Mucosa of rectum (tissue), 2 donors: ENCODE measurements at regions not wholly inside any gene's neighbourhood (a gene's known extent, or its start where the extent isn't known, plus 50 kb on each side); places are given as distances from the start of the nearest gene placed in this dataset.
"Not testable (repeated sequence)": the region's sequence is repeated elsewhere in the genome, so short reads cannot be mapped to it uniquely, and the experiment has no call there.

ENCODE experiments used
- H3K27ac ChIP-seq, 2 donors: one replicate each; pipeline ENCODE4 v1.7.0; 2013; ENCODE audit warnings: inconsistent platforms in 2 of 2, low read depth in 2 of 2, low read length in 2 of 2
- H3K27me3 ChIP-seq, 2 donors: one replicate each; pipeline ENCODE4 v1.7.0; 2013; ENCODE audit warnings: low read length in 2 of 2; ENCODE audit not compliant: control insufficient read depth in 2 of 2, insufficient read depth in 2 of 2
- H3K36me3 ChIP-seq, 2 donors: one replicate each; pipeline ENCODE4 v1.7.0; 2013; ENCODE audit warnings: low read length in 2 of 2; ENCODE audit not compliant: control insufficient read depth in 2 of 2, insufficient read depth in 2 of 2
- H3K4me1 ChIP-seq, 2 donors: one replicate each; pipeline ENCODE4 v1.7.0; 2013; ENCODE audit warnings: low read length in 2 of 2, mild to moderate bottlenecking in 1 of 2; ENCODE audit not compliant: control insufficient read depth in 2 of 2, insufficient read depth in 2 of 2
- H3K4me3 ChIP-seq, 2 donors: one replicate each; pipeline ENCODE4 v1.7.0; 2013; ENCODE audit warnings: low read length in 2 of 2
- H3K9ac ChIP-seq, 2 donors: one replicate each; pipeline ENCODE4 v1.7.0; 2013; ENCODE audit warnings: low read length in 2 of 2, low read depth in 1 of 2, mild to moderate bottlenecking in 1 of 2
- H3K9me3 ChIP-seq, 2 donors: one replicate each; pipeline ENCODE4 v1.7.0; 2013; ENCODE audit warnings: low read length in 2 of 2; ENCODE audit not compliant: control insufficient read depth in 2 of 2
- donor health status: healthy.
- donor health status: Normal muscosa, but diverticular disease.

DNA sequence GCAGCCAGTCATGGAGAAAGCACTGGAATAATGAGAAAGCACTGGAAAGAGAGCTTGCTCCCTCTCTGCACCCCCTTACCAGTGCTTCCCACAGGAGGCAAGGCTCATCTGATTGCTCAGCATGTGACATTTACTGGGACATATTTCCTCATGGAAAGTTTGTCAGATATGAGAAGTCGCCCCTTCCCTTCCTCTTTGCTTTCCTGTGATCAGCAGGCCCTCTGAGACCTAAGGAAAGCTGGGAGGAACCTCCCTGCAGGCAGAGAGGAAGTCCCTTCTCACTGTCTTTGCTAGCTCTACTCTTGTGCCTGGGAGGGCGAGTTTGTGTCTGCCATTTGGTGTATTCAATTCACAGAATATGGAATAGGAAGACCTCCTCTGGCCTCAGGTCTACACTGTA, 283.8 kb downstream of the ALDH8A1 start:
- Histone ChIP-seq H3K36me3 (no peaks in the 10 kb centered on the region), H3K27ac (no peak overlapping the region), H3K4me1 (peaks cover 0 to 6% of the 10 kb centered on the region in 2 donors), H3K9me3 (no peaks in the 10 kb centered on the region), H3K27me3 (no peaks in the 10 kb centered on the region), H3K9ac (no peak overlapping the region), H3K4me3 (no peak overlapping the region)

DNA sequence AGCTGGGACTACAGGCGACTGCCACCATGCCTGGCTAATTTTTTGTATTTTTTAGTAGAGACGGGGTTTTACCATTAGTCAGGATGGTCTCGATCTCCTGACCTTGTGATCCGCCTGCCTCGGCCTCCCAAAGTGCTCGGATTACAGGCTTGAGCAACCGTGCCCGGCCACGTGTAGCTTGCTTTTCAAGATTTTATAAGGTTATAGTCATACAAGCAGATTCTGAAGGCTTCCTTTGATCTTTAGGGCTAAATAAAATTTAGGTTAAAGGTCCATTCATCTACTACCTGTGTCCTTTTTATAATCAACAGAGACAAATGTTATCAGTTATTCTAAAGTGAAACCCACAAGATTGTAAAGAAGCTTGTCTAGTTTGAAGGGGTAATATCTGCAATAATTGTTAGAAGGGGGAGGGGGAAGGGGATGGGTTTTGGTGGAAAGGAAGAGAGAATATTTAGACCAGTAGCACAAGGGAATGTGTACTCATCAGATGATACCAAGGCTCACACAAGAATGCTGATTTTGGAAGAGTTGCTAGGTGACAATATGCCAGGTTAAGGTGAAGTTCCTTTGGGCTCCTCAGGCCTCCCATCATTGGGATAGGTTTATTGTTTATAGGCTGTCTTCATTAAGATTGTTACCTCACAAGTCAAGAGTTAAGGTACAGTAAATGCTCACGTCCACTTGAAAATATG, 284.7 kb downstream of the ALDH8A1 start:
- H3K27ac ChIP-seq, result no peak overlapping the region
- no peaks in the 10 kb centered on the region for H3K27me3 ChIP-seq
- no peak overlapping the region for H3K4me3 ChIP-seq
- no peaks in the 10 kb centered on the region for H3K36me3 ChIP-seq
- H3K9me3 ChIP-seq, result no peaks in the 10 kb centered on the region
- H3K9ac ChIP-seq, result no peak overlapping the region
- H3K4me1 ChIP-seq, result peaks cover 0 to 6% of the 10 kb centered on the region in 2 donors

DNA sequence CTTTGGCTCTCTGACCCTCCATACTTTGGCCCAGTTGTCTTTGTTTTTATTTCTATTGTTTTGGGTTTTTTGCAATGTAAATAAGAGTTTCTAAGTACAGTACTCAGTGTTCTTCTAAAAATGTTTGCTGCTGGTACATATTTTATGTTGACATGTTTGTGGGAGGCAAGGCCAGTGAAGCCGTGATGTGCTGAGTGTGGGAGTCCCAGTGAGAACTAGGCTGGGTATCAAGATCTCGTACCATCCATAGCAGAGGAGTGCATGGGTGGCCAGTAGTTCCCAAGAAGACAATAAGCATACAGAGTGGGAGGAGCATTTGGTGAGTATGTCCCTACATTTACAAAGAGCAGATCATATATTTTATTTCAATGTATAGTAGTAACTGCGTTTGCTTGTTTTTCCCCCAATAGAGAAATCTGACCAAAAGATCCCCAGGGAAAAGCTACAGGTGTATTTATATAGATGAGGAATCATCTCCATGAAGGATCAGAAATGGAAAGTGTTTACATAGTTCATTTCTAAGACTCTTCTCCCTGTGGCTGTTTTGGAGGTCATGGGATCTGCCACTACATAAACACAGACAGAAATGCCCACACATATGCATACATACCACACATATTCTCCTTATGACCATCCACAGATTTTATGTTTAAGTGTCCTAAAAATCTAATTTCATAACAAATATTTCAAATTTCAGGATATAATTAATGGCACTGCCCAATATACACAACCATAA, 285.9 kb downstream of the ALDH8A1 start:
- Histone ChIP-seq H3K27ac (no peak overlapping the region), H3K27me3 (no peaks in the 10 kb centered on the region), H3K36me3 (no peaks in the 10 kb centered on the region), H3K4me3 (no peak overlapping the region), H3K9ac (no peak overlapping the region), H3K4me1 (peaks cover 0 to 6% of the 10 kb centered on the region in 2 donors), H3K9me3 (no peaks in the 10 kb centered on the region)

DNA sequence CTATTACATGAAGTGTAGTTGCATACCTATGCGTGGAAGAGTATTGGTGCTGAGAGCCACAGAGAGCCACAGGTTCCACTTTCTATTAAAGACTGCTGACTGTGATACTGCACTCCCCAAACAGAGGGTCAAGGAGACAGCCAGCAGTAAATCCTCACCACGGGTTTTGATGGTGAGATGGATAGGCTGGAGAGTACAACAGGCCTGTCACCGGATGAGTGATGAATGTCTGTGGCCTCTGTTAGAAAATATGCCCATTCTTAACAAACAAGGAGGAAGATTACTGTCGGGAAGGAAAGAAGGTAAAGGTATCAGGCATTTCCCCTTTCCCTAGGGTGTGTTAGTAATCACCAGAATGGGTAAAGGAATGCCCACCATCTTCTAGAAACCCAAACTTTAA, 286.5 kb downstream of the ALDH8A1 start:
- no peaks in the 10 kb centered on the region for H3K36me3 ChIP-seq
- H3K27me3 ChIP-seq, result no peaks in the 10 kb centered on the region
- H3K9me3 ChIP-seq, result no peaks in the 10 kb centered on the region
- H3K27ac ChIP-seq, result no peak overlapping the region
- H3K9ac ChIP-seq, result no peak overlapping the region
- no peak overlapping the region for H3K4me3 ChIP-seq
- peaks cover 0 to 6% of the 10 kb centered on the region in 2 donors for H3K4me1 ChIP-seq

DNA sequence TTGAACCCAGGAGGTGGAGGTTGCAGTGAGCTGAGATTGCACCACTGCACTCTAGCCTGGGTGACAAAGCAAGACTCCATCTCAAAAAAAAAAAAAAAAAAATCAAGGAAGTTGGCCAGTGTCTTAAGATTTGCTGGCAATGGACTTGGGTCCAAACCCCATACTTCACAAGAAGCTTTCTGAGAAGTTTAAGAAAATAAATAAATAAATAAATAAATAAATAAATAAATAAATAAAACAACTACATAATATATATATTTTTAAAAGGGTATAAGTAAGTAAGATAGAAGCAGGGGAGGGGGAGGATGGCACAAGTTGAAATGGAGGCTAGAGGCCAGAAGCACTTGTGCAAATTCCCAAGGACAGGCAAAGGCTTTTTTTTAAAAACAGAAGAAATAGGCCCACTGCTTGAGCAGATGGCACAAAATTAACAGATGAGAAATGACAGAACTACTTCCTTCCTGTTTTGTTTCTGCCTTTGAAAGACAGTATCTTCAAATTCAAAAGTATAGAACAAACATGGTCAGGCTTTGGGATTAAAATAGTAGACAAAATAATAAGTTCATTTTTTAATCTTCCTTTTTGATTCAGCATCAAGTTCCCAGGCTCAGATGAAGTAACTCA, 287.7 kb downstream of the ALDH8A1 start:
- Histone ChIP-seq H3K36me3 (no peaks in the 10 kb centered on the region), H3K4me3 (no peak overlapping the region), H3K27ac (no peak overlapping the region), H3K27me3 (no peaks in the 10 kb centered on the region), H3K9ac (no peak overlapping the region), H3K4me1 (peaks cover 0 to 6% of the 10 kb centered on the region in 2 donors), H3K9me3 (no peaks in the 10 kb centered on the region)

DNA sequence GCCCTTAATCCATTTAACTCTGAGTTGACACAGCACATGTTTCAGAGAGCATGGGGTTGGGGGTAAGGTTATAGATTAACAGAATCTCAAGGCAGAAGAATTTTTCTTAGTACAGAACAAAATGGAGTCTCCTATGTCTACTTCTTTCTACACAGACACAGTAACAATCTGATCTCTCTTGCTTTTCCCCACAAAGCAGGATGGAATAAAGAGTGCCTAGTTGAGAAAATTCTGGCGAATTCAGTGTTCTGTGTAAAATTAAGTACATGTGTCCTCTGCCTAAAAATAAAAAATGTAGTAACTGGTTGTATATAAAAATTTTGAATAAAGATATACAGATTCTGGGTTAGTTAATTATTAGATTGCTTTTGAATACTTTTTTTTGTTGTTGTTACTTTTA, 290.0 kb downstream of the ALDH8A1 start:
- not testable (repeated sequence) for H3K27ac ChIP-seq, H3K36me3 ChIP-seq, H3K9ac ChIP-seq, H3K27me3 ChIP-seq, H3K4me1 ChIP-seq, H3K9me3 ChIP-seq, H3K4me3 ChIP-seq

DNA sequence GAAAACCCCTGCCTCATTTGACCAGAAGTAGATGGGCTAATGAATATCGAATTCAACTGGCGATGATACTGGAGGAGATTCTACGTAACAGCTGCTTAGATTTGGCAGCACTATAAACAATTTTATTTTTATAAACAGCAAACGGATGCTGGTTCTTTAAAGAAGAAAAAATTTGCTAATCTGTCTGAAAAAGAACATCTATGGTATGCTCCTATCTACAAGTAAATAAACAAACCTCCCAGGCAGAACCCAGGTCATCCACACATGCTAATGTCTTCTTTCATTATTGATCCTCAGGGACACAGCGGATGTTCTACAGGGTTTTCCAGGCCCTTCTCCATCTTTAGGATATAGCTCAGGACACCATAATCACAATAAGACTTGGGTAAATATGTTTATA, 291.3 kb downstream of the ALDH8A1 start:
- no peaks in the 10 kb centered on the region for H3K27me3 ChIP-seq

DNA sequence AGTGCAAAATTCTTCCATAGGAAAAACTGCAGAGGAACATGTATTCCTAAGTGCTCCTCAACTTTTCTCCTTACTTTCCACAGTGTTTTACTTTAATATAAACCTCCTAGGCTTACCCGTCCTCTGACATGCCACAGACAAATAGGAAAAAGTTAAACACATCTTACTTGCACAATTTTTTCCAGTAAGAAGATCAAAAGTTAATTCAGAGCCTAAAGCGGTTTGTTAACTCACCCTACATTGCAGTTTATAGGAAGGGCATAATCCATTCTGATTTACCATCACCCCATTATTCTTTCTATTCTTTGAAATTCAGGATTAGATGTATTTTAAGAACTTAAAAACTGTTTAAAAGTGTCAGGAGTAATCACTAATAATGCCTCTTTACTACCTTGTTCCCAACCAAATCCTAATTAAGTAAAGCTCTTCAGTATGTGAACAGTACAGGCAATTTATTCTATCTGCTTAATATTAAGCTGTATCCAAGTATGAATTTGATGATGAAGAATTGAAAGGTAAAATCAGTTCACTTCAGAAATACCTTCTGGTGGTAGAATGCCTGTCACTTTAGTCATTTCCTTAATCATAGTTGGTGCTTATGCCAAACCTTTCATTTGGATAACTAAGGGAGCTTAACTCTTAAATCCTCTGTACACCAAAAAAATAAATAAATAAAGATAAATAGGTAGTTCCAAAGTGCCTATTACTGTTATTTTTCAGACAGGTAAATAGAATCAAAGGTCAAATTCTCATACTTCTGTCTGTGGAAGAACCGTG, 292.0 kb downstream of the ALDH8A1 start:
- Histone ChIP-seq H3K36me3 (no peaks in the 10 kb centered on the region), H3K9me3 (no peaks in the 10 kb centered on the region), H3K27me3 (no peaks in the 10 kb centered on the region), H3K9ac (no peak overlapping the region), H3K27ac (no peak overlapping the region), H3K4me3 (no peak overlapping the region), H3K4me1 (no peaks in the 10 kb centered on the region)

More for the DNA sequence above, 291.3 kb downstream of the ALDH8A1 start:
- no peaks in the 10 kb centered on the region for H3K36me3 ChIP-seq
- H3K4me3 ChIP-seq, result no peak overlapping the region
- H3K9ac ChIP-seq, result no peak overlapping the region
- no peak overlapping the region for H3K27ac ChIP-seq
- H3K4me1 ChIP-seq, result no peaks in the 10 kb centered on the region
- H3K9me3 ChIP-seq, result no peaks in the 10 kb centered on the region

DNA sequence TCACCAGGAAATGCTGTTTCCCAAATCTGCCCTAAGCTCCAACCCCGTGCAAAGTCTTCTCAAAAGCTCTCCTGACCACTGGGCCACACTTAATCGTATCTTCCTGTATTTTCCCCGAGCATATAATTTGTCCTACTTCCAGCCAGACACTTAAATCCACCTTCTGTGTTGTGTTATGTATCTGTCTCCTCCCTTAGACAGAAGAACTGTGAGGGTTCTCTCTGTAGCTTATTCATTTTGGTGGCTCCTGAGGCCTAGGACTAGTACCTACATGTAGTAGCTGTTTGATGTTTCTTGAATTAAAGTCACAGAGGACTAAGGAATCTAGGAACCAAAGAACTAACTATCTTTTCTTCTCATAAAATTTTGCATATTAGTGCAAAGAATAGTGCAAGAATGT, 292.6 kb downstream of the ALDH8A1 start:
- Histone ChIP-seq H3K4me1 (no peaks in the 10 kb centered on the region), H3K9ac (no peak overlapping the region), H3K36me3 (no peaks in the 10 kb centered on the region), H3K9me3 (no peaks in the 10 kb centered on the region), H3K27me3 (no peaks in the 10 kb centered on the region), H3K4me3 (no peak overlapping the region), H3K27ac (no peak overlapping the region)

DNA sequence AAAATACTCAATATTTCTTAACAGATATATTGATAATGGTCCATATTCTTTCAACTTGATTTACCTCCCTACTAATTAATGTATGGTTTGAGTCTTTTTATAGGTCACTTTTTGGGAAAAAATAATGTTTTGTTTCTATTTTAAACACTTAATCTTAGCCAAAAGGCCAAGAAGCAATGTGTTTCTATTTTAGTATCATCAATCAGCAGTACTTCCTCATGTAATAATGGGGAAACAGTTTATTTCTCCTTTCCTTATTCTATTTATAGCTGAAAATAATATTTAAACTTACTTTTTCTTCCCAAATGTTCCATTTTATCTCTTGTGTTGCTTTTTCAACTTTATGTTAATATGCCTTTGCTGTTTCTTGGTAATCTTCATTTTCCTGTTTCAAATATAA, 295.1 kb downstream of the ALDH8A1 start:
- no peak overlapping the region for H3K9ac ChIP-seq
- no peaks in the 10 kb centered on the region for H3K36me3 ChIP-seq
- no peak overlapping the region for H3K4me3 ChIP-seq
- H3K9me3 ChIP-seq, result no peaks in the 10 kb centered on the region
- H3K27ac ChIP-seq, result no peak overlapping the region
- H3K27me3 ChIP-seq, result no peaks in the 10 kb centered on the region
- no peaks in the 10 kb centered on the region for H3K4me1 ChIP-seq
